ENCODE measurements at regions not wholly inside any gene's neighbourhood (a gene's known extent, or its start where the extent isn't known, plus 50 kb on each side); places are given as distances from the start of the nearest gene placed in this dataset.

- TF ChIP-seq EZH2 (IDR thresholded peaks at IDR 0.05; ENCODE audit: insufficient read depth, poor library complexity, severe bottlenecking) (no peak), EZH2phosphoT487 (IDR thresholded peaks at IDR 0.05; ENCODE audit: insufficient read depth, low read depth) (no peak)
These were observed 370.1 kb downstream of the IRS1 start for GRCh38 chr2:226429476-226429875.

Data from GM23248 (cell line).